ENCODE measurements at regions not wholly inside any gene's neighbourhood (a gene's known extent, or its start where the extent isn't known, plus 50 kb on each side); places are given as distances from the start of the nearest gene placed in this dataset.
A peak's percentile ranks its signal among the peaks of the same experiment; 100 is the strongest.
"Not testable (repeated sequence)": the region's sequence is repeated elsewhere in the genome, so short reads cannot be mapped to it uniquely, and the experiment has no call there.

DNA sequence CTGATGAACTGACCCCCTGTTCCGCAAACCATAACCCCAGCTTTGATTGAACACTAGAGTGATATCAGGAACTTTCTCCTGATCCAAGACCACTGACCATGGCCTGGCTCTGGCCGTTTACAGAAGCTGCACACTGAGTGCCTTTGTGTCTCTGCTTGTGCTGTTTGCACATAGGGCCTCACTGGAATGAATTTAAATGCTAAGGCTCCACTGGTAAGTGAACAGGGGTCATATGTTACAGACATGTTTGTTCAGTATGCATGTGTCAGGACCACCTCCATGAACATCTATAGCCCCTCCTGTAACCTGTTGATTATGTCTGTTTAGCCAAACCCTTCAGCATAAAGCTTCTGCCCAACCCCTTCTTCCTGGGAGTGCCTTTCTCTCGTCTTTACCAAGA lies 1239.8 kb downstream of the TMEM121 start:
- DNase-seq (ENCODE audit: low spot score), result no peak

DNA sequence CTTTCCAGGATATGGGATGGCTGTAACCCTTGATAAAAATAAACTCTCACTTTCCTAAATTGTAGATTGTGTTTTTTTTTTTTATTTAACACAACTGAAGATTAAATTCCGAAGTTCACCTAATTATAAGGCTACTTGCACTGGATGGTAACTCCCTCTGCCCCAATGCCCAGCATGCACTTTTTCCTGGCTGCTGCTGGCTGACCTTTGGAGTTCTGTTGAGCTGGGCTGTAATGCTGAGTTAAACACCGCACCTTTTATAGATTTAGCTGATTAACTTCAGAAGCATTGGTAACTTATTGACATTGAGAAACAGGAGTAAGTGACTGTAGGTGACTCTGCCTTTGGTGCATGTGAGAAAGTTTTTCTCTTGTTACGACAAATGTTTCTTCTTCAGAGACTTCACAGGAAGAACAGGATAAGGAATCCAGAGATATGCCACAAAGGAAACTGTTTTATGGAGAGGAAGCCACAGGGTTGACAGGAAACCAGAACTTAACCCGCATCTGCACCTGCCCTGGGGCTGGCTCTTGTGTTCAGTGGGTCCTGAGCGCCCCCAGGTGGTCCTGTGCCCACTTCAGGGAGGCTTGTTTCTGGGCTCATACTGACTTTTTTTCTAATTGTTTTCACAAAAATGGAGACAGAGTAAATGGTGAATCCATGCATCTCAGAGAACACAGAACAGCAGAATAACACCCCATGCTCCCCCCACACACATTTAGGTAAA lies 1240.3 kb downstream of the TMEM121 start:
- DNase-seq (ENCODE audit: low spot score), result peak; percentile 1

DNA sequence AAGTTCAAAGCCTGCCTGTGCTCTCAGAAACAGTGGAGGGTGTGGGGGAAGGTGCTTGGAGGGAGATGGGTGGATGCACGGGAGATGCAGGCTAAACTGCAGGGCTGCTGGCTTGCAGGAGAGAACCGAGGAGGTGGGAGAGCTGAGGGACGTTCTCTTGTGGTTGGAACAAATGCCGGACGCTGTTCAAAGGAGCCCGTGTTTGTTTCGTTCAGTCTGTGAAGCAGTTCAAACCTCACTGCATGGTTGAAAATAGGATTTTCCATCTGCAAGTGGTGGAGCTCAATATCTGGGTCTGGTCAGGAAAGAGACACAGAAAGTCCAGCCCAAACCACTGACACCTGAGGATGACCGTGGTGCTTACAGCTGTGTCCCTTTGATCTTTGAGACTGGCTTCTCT lies 1241.8 kb downstream of the TMEM121 start:
- not testable (repeated sequence) for DNase-seq (ENCODE audit: low spot score)

DNA sequence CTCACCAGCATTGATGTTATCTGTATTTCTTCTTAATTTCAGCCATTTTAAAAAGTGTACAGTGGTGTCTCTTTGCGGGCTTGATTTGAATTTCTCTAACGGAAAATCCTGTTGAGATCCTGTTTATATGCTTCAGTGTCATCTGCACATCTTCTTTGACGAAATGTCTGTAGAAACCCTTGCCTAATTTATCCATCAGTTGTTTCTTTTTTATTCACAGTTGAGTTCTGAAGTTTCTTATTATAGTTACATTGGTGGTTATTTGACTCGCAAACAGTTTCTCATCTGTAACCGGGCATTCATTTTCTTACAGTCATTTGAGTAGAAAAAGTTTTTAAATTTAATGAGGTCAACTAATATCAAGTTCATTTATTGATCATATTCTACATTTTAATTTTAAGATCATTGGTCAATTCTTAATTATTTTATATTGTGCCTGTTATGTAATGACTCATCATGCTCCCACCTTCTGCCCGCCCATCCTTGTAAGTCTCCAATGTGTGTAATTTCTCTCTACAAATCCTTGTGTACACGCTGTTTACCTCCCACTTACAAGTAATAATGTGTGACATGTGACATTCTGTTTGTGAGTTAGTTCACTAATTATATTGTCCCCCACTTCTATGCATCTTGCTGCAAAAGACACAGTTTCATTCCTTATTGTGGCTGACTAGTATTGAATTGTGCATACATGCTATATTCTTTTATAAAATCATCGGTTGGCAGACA lies 1242.8 kb downstream of the TMEM121 start:
- peak; percentile 0 for DNase-seq (ENCODE audit: low spot score)

DNA sequence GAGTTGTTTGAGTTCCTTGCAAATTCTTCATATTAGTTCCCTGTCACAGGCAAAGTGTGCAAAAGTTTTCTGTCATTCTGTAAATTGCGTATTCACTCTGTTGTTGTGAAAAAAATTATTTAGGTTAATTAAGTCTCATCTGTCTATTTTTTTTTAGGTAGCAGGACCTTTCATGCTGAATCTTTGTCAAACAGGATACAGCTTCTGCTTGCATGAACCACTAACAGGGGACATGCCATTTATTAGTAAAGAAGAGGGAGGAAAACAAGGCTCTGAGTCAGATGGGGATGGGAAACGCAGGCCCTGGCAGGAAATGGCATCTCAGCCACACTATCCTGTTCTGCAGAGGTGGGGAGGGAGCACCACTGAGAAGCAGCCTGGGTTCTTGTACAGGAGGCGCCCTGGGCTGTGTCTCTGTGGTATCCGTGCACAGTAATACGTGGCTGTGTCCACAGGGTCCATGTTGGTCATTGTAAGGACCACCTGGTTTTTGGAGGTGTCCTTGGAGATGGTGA lies 1243.8 kb downstream of the TMEM121 start:
- not testable (repeated sequence) for DNase-seq (ENCODE audit: low spot score)

DNA sequence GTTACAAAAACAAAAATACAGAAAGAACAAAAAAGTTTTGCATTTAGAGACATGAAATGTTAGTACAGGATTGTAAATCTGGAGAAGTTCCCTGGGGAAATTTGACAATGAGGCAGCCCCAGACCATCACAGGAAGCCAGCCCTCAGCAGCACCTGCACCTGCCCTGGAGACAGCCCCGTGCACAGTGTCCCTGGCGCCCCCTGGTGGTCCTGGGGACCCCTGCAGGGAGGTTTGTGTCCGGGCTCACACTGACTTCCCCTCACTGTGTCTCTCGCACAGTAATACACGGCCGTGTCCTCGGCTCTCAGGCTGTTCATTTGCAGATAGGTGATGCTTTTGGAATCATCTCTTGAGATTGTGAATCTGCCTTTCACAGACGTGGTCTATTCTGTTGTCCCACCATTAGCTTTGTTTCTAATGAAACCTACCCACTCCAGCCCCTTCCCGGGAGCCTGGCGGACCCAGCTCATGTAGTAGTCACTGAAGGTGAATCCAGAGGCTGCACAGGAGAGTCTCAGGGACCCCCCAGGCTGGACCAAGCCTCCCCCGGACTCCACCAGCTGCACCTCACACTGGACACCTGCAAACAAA lies 1248.6 kb downstream of the TMEM121 start:
- peak; percentile 15 for DNase-seq (ENCODE audit: low spot score)

DNA sequence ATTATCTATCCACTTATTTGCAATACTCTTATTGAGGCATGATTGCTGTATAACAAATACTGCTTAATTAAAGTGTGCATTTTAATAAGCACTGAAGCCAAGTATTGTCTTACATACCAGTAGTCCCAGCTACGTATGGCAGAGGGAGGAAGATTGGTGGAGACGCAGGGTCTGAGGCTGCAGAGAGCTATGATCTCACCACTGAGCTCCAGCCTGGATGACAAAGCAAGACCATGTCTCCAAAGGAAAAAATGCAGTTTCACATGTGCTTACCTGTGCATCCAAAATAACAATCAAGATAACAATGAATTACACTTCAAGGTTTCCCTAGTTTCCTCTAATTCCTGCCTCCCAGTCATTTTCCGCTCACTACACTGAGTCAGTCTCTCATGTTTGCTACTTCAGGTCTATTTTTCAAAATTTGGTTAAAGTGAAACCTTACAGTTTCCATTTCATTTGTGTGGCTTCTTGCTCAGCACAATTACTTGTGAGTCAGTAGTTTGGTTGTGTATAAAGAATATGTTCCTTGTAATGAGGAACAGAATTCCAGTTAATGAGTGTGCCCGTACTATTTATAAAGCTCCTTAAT lies 1250.1 kb downstream of the TMEM121 start:
- DNase-seq (ENCODE audit: low spot score), result peak; percentile 0

DNA sequence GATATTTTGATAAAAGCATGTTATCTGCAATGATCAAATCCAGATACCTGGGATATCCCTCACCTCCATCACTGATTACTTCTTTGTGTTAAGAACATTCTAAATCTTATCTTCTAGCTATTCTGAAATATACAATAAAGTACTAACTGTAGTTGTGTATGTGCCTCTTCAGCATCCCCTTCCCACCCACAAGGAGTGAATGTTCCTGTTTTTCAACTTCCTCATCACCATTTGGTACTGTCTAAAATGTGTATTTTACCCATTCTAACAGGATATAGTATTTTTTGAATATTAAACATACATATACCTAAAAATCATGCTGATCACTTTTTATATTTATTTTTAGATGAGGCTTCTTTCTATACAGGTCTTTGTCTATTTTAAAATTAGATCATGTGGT lies 1252.6 kb downstream of the TMEM121 start:
- peak; percentile 0 for DNase-seq (ENCODE audit: low spot score)

DNA sequence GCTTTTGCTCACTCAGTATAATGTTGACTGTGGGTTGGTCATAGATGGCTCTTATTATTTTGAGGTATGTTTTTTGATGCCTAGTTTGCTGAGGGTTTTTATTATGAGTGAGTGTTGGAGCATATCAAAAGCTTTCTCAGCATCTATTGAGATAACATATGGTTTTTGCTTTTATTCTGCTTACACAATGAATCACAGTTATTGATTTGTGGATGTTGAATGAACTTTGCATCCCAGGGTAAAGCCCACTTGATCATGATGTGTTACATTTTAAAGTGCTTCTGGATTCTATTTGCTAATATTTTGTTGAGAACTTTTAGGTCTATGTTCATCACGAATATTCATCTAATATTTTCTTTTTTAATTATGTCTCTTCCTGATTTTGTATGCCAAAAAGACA lies 1260.3 kb downstream of the TMEM121 start:
- DNase-seq (ENCODE audit: low spot score), result no peak

DNA sequence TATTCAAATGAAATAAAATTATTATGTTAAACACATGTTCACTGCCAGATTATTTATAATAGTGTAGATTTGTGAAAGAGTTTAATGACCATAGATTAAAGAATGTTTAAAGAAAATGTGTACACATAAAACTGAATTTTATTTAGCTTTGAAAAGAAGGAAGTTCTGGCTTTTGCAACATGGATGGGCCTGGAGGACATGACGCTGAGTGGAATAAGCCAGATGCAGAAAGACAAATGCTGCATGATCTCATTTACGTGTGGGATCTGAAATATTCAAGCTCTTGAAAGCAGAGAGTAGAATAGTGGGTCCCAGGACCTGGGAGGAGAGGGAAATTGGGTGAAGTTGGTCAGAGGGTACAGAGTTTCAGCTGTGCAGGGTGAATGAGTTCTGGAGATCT lies 1261.2 kb downstream of the TMEM121 start:
- no peak for DNase-seq (ENCODE audit: low spot score)

DNA sequence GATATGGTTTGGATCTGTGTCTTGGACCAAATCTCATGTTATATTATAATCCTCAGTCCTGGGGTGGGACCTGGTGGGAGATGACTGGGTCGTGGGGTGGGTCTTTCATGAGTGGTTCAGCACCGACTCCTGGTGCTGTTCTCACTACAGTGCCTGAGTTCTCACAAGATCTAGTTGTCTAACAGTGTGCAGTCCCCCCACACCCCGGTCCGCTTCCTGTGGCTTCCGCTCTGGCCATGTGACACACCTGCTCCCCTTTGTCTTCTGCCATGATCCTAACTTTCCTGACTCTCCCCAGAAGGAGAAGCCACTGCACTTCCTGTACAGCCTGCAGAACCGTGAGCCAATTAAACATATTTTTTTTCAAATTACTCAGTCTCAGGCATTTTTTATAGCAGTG lies 1262.2 kb downstream of the TMEM121 start:
- DNase-seq (ENCODE audit: low spot score), result no peak

DNA sequence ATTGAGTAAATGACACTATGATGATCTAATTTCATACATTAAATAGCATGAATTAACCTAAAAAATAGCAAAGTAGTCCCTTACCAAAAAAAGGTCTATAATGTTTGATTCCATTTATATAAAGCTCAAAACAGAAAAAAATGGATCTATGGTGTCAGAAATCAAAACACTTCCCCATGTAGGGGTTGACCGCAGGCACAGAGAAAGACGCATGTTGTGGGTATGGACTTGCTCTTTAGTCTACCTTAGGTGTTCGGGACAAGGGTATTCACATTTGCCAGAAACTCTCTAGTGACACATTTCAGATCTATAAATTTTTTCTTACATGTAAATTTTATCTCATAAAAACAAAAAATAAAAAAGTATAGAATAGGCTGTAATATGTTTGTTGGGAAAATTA lies 1262.9 kb downstream of the TMEM121 start:
- DNase-seq (ENCODE audit: low spot score), result no peak

DNA sequence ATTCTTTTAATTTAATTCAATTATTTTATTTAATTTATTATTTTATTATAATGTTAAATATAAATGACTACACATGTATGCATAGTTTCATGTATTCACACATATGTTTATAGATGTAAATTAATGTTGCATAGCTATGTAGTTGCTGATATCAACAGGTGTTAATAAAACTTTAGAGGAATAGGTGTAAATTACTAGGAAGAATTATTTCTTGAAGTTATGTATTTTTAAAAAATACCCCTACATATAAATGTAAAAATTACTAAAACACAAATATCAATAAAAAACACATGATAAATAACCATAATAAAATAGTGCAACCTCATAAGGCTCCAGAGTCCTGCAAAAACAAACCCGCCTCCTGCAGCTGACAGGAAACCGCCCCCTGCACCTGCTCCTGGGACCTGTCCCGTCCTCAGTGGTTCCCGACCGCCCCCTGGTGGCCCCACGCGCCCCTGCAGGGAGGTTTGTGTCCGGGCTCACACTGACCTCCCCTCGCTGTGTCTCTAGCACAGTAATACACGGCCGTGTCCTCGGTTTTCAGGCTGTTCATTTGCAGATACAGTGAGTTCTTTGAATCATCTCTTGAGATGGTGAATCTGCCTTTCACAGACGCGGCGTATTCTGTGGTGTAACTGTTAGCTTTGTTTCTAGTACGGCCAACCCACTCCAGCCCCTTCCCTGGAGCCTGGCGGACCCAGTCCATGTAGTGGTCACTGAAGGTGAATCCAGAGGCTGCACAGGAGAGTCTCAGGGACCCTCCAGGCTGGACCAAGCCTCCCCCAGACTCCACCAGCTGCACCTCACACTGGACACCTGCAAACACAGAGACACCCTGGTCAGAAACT lies 1264.0 kb downstream of the TMEM121 start:
- DNase-seq (ENCODE audit: low spot score), result peak; percentile 72

DNA sequence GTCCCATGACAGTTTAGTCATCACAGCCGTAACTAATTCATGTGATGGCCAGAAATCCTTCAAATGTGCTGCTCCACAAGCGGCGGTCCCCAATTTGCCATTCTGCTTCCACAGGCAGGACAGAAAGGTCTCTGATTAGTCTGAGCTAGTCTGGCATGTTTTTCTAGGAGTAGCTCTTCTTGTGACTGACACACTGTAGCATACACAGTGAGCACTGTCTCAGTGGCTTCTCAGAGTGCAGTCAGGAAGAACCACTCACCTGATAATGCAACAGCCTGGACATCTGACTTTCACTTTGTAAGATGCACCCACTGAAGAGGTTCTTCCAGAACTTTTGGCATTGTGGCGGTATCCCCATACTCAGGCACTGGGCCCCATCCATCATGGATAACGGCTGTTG lies 1266.2 kb downstream of the TMEM121 start:
- no peak for DNase-seq (ENCODE audit: low spot score)

DNA sequence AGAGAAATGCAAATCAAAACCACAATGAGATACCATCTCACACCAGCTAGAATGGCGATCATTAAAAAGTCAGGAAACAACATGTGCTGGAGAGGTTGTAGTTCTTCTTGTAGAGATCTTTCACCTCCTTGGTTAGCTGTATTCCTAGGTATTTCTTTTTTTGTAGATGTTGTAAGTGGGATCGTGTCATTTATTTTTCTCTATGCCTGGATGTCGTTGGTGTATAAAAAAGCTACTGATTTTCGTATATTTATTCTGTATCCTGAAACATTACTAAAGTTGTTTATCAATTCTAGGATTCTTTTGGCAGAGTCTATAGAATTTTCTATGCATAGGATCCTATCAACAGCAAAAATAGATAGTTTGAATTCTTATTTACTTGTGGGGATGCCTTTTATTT lies 1271.8 kb downstream of the TMEM121 start:
- DNase-seq (ENCODE audit: low spot score), result not testable (repeated sequence)

DNA sequence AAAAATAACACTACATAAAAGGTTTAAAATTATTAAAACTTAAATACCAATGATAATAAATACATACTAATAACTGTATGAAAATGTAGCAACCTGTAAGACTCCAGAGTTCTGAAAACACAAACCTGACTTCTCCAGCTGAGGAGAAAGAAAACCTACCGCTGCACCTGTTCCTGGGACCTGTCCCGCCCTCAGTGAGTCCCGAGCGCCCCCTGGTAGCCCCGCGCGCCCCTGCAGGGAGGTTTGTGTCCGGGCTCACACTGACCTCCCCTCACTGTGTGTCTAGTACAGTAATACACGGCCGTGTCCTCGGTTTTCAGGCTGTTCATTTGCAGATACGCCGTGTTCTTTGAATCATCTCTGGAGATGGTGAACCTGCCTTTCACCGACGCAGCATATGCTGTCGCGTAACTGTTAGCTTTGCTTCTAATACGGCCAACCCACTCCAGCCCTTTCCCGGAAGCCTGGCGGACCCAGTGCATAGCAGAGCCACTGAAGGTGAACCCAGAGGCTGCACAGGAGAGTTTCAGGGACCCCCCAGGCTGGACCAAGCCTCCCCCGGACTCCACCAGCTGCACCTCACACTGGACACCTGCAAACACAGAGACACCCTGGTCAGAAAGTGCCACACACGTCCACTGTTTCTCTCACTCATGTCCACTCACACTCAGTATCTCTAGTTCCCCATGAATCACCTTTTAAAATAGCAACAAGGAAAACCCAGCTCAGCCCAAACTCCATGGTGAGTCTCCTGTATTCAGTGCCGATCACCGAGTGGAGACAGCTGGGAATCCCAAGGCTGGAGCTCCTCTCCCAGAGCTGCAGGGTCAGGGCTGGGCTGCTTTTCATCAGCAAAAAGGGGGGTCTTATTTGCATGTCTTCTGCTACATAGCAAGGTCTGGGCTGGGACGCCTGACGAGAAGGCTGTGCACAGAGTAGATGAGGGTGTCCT lies 1276.3 kb downstream of the TMEM121 start:
- peak; percentile 15 for DNase-seq (ENCODE audit: low spot score)

DNA sequence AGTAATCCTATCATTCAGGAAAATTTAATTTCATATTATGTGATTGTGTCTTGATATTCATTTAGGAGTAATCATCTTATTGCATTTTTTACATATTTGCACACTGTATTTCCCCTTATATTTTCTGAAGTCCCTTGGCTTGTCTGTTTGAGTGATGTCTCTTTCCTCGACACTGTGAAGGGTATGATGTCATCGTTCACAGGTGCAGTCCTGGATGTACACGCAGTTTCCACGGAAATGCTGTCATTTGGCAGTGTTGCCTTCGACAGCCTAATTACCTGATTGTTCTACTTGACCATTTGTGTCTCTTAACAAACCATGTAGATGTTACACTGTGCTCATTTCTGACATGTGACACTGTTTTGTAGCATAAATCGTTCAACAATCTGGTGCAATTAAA lies 1277.0 kb downstream of the TMEM121 start:
- no peak for DNase-seq (ENCODE audit: low spot score)

DNA sequence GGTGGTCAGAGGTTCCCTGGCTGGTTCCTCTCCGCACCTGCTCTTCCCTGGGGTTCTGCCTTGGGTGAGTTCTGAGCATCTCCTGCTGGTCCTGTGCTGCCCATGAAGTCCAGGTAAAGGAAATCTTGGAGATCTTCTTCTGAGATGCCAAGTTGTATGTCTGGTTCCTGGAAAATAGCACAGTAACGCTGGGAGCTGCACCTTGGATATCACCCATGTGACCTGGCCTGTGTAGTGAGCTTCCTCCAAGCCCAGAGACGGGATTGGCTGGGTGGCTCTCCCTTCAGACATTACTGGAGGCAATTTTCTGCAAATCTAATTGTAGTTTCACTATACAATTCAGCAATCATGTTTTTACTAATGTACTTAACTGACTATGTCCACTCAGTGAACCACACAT lies 1281.1 kb downstream of the TMEM121 start:
- no peak for DNase-seq (ENCODE audit: low spot score)

DNA sequence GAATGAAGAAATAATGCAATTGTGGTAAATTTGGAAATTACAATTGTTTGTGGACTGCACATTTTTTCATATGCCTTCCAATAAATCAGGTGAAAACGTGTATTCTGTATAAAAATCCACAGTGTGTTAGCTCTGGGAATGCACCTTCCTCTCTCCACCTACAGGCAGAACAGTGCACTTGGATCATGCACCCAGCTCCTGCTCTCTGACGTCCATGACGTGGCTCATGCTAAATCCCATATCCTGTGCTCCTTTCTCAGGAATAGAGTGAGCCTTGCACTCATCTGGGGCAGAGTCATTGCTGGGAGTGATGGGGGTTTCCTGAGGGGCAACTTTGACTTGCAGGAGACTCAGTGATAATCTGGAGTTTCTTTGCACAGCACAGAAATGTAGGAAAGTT lies 1282.1 kb downstream of the TMEM121 start:
- DNase-seq (ENCODE audit: low spot score), result no peak

DNA sequence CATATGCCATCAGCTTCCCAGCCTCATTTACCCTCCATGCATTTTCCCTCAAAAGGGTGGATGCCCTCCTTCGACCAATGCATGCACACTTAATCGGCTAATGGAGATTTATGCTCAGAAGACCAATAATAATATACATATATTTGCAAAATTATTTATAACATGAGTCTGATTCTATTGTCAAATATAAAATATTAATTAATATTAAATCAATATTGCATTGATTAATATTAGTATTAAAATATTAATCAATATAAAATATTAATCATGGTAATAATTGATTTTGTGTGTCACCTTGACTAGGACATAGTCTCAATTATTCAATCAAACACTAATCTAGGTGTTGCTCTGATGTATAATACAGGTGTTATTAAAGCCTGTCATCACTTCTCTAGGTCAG lies 1282.5 kb downstream of the TMEM121 start:
- no peak for DNase-seq (ENCODE audit: low spot score)

DNA sequence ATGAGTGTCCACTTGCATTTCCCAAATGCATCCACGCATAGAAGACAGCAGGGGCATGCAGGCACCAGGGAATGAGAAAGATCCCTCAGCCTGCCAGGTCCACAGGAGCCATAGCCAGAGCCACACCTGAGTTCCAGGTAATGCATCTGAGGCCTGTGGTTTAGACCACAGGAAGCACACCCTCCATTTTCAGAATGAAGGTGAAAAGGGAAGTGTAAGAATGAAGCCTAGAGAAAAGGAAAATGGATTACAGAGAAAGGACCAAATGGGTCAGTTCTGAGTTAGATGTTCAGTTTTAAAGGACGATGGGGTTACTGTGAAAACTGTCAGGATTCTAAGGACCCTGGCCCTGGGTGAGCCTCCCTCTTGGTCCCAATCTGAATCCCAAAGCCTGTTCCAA lies 1283.2 kb downstream of the TMEM121 start:
- DNase-seq (ENCODE audit: low spot score), result no peak
